ENCODE measurements at regions not wholly inside any gene's neighbourhood (a gene's known extent, or its start where the extent isn't known, plus 50 kb on each side); places are given as distances from the start of the nearest gene placed in this dataset.

DNA sequence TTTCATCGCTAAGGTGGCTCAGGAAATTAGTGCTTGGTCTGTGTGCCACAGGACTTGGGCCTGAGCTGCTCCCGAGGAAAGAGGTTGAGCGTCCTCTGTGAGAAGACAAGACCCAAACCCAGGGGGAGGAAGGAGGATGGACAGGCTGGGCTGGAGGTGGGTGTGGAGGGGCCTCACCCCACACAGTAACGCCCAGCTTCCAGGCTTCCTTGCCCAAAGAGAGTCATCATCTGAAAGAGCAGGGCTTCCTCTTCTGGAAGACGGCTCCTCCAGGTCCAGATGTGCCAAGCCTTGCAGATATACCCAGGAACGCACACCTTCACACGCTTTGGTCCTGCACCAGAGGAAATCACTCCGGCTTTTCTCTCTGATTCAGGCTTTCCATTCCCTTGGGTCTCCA, 127.8 kb upstream of the MGMT start:
- no peaks in the 10 kb centered on the region for H3K9me3 ChIP-seq (ENCODE audit: insufficient read depth, low read length, severe bottlenecking)
- H3K27ac ChIP-seq (ENCODE audit: low read length) = no peak overlapping the region
- no peak overlapping the region for H3K9ac ChIP-seq (ENCODE audit: low read depth, low read length)
- TF ChIP-seq, protein P1, sequence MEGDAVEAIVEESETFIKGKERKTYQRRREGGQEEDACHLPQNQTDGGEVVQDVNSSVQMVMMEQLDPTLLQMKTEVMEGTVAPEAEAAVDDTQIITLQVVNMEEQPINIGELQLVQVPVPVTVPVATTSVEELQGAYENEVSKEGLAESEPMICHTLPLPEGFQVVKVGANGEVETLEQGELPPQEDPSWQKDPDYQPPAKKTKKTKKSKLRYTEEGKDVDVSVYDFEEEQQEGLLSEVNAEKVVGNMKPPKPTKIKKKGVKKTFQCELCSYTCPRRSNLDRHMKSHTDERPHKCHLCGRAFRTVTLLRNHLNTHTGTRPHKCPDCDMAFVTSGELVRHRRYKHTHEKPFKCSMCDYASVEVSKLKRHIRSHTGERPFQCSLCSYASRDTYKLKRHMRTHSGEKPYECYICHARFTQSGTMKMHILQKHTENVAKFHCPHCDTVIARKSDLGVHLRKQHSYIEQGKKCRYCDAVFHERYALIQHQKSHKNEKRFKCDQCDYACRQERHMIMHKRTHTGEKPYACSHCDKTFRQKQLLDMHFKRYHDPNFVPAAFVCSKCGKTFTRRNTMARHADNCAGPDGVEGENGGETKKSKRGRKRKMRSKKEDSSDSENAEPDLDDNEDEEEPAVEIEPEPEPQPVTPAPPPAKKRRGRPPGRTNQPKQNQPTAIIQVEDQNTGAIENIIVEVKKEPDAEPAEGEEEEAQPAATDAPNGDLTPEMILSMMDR (IDR thresholded peaks at IDR 0.05; ENCODE audit: borderline replicate concordance, extremely low read depth, low read length, poor library complexity, severe bottlenecking) = no peak
- TF ChIP-seq EZH2 (IDR thresholded peaks at IDR 0.05; ENCODE audit: borderline replicate concordance, low read depth, low read length, severe bottlenecking) = no peak
- no peak overlapping the region for H3K4me3 ChIP-seq (ENCODE audit: low read depth in 1 of 2, low read length in 2 of 2)
- no peaks in the 10 kb centered on the region for H3K79me2 ChIP-seq (ENCODE audit: insufficient read depth, low read length)
- no peak overlapping the region for H3K4me2 ChIP-seq (ENCODE audit: insufficient read depth, low read length)
- no peaks in the 10 kb centered on the region for H3K36me3 ChIP-seq (ENCODE audit: insufficient read depth, low read length)
- ATAC-seq (ENCODE audit: insufficient read depth, low read depth) (no peak), DNase-seq (no peak)
- no peaks in the 10 kb centered on the region for H3K4me1 ChIP-seq (ENCODE audit: insufficient read depth, low read length)
- no peak overlapping the region for H2AFZ ChIP-seq (ENCODE audit: low read depth, low read length)
- no peaks in the 10 kb centered on the region for H4K20me1 ChIP-seq (ENCODE audit: insufficient read depth, low read length)
- no peaks in the 10 kb centered on the region for H3K27me3 ChIP-seq (ENCODE audit: insufficient read depth, low read length, poor library complexity)

DNA sequence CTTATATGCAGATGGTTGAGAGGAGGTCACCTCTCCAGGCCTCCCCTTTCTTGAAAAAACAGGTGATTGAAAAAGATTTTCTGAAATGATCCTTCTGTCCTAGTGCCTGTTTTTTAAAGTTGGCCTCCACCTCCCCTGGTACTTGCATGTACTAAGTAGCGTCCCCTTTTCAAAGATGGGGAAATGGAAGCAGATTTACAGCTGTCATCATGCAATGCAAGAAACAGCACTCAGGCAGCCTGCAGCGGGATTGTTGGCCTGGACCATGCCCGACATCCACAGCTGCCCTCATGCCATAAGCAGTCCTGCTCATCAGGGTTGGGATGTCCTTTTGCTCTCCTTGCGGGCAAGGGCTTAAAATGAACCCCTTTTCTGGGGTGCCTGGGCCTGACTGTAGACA, 127.2 kb upstream of the MGMT start:
- Histone ChIP-seq H3K4me1 (ENCODE audit: insufficient read depth, low read length) (no peaks in the 10 kb centered on the region), H4K20me1 (ENCODE audit: insufficient read depth, low read length) (no peaks in the 10 kb centered on the region), H3K9ac (ENCODE audit: low read depth, low read length) (no peak overlapping the region), H2AFZ (ENCODE audit: low read depth, low read length) (no peak overlapping the region), H3K27me3 (ENCODE audit: insufficient read depth, low read length, poor library complexity) (no peaks in the 10 kb centered on the region), H3K4me3 (ENCODE audit: low read depth in 1 of 2, low read length in 2 of 2) (no peak overlapping the region), H3K4me2 (ENCODE audit: insufficient read depth, low read length) (no peak overlapping the region), H3K79me2 (ENCODE audit: insufficient read depth, low read length) (no peaks in the 10 kb centered on the region), H3K9me3 (ENCODE audit: insufficient read depth, low read length, severe bottlenecking) (no peaks in the 10 kb centered on the region), H3K27ac (ENCODE audit: low read length) (no peak overlapping the region), H3K36me3 (ENCODE audit: insufficient read depth, low read length) (no peaks in the 10 kb centered on the region)
- ATAC-seq (ENCODE audit: insufficient read depth, low read depth) = no peak
- no peak for DNase-seq
- TF ChIP-seq EZH2 (IDR thresholded peaks at IDR 0.05; ENCODE audit: borderline replicate concordance, low read depth, low read length, severe bottlenecking) = no peak
- TF ChIP-seq, protein P1 (IDR thresholded peaks at IDR 0.05; ENCODE audit: borderline replicate concordance, extremely low read depth, low read length, poor library complexity, severe bottlenecking) = no peak

DNA sequence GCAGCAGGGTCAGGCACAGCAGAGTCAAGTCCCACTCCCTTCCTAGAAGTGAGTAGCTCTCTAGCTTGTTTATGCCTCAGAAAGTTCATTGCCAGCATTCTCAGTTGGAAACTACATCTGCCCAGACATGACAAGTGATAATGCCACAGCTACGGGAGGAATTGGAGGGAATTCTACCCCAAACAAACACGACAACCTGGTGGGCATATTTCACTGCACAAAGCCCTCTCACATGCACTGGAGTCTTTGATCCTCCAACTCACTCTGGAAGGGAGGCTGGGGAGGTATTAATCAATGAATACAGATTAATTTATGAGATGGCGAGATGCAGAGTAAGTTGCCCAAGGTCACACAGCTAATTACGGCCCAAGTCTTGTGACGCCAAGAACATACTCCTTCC, 126.0 kb upstream of the MGMT start:
- H3K4me3 ChIP-seq (ENCODE audit: low read depth in 1 of 2, low read length in 2 of 2) = no peak overlapping the region
- H3K27ac ChIP-seq (ENCODE audit: low read length) = no peak overlapping the region
- H4K20me1 ChIP-seq (ENCODE audit: insufficient read depth, low read length) = no peaks in the 10 kb centered on the region
- TF ChIP-seq, protein P1 (IDR thresholded peaks at IDR 0.05; ENCODE audit: borderline replicate concordance, extremely low read depth, low read length, poor library complexity, severe bottlenecking) = no peak
- TF ChIP-seq EZH2 (IDR thresholded peaks at IDR 0.05; ENCODE audit: borderline replicate concordance, low read depth, low read length, severe bottlenecking) = no peak
- H3K4me2 ChIP-seq (ENCODE audit: insufficient read depth, low read length) = no peak overlapping the region
- no peaks in the 10 kb centered on the region for H3K79me2 ChIP-seq (ENCODE audit: insufficient read depth, low read length)
- H3K9ac ChIP-seq (ENCODE audit: low read depth, low read length) = no peak overlapping the region
- H2AFZ ChIP-seq (ENCODE audit: low read depth, low read length) = no peak overlapping the region
- ATAC-seq (ENCODE audit: insufficient read depth, low read depth) (no peak), DNase-seq (no peak)
- H3K36me3 ChIP-seq (ENCODE audit: insufficient read depth, low read length) = no peaks in the 10 kb centered on the region
- no peaks in the 10 kb centered on the region for H3K9me3 ChIP-seq (ENCODE audit: insufficient read depth, low read length, severe bottlenecking)
- H3K4me1 ChIP-seq (ENCODE audit: insufficient read depth, low read length) = no peaks in the 10 kb centered on the region
- H3K27me3 ChIP-seq (ENCODE audit: insufficient read depth, low read length, poor library complexity) = no peaks in the 10 kb centered on the region

DNA sequence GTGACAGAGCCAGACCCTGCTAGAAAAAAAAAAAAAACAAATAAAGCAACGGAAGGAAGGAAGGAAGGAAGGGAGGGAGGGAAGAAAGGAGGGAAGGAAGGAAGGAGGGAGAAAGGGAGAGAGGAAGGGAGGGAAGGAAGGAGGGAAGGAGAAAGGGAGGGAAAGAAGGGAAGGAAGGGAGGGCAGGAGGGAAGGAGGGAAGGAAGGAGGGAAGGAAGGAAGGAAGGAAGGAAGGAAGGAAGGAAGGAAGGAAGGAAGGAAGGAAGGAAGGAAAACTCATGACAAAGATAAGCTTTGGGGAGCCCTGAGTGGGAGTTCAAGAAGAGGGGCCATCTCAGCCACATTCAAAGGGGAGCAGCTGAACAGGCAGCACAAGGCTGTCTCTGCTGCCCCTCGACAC, 124.7 kb upstream of the MGMT start:
- no peak for DNase-seq
- no peaks in the 10 kb centered on the region for H3K27me3 ChIP-seq (ENCODE audit: insufficient read depth, low read length, poor library complexity)
- no peaks in the 10 kb centered on the region for H3K36me3 ChIP-seq (ENCODE audit: insufficient read depth, low read length)
- no peak overlapping the region for H3K27ac ChIP-seq (ENCODE audit: low read length)
- H3K9ac ChIP-seq (ENCODE audit: low read depth, low read length) = no peak overlapping the region
- H4K20me1 ChIP-seq (ENCODE audit: insufficient read depth, low read length) = no peaks in the 10 kb centered on the region
- no peak for ATAC-seq (ENCODE audit: insufficient read depth, low read depth)
- no peaks in the 10 kb centered on the region for H3K4me1 ChIP-seq (ENCODE audit: insufficient read depth, low read length)
- H3K4me3 ChIP-seq (ENCODE audit: low read depth in 1 of 2, low read length in 2 of 2) = no peak overlapping the region
- H3K79me2 ChIP-seq (ENCODE audit: insufficient read depth, low read length) = no peaks in the 10 kb centered on the region
- H3K9me3 ChIP-seq (ENCODE audit: insufficient read depth, low read length, severe bottlenecking) = no peaks in the 10 kb centered on the region
- no peak overlapping the region for H2AFZ ChIP-seq (ENCODE audit: low read depth, low read length)
- TF ChIP-seq EZH2 (IDR thresholded peaks at IDR 0.05; ENCODE audit: borderline replicate concordance, low read depth, low read length, severe bottlenecking) = no peak
- TF ChIP-seq, protein P1 (IDR thresholded peaks at IDR 0.05; ENCODE audit: borderline replicate concordance, extremely low read depth, low read length, poor library complexity, severe bottlenecking) = no peak
- H3K4me2 ChIP-seq (ENCODE audit: insufficient read depth, low read length) = no peak overlapping the region
